NB4 (cell line): ENCODE measurements at regions not wholly inside any gene's neighbourhood (a gene's known extent, or its start where the extent isn't known, plus 50 kb on each side); places are given as distances from the start of the nearest gene placed in this dataset.
"Not testable (repeated sequence)": the region's sequence is repeated elsewhere in the genome, so short reads cannot be mapped to it uniquely, and the experiment has no call there.

Experiments used
- DNase-seq: peaks from one replicate; pipeline ENCODE4 v3.0.0; 2010; ENCODE audit warnings: low read depth
- H3K4me3 ChIP-seq: one replicate; pipeline ENCODE4 v1.5.1; 2011; ENCODE audit warnings: mild to moderate bottlenecking, low read depth, low read length, moderate library complexity
- MYC ChIP-seq: IDR thresholded peaks from 2 replicates; pipeline ENCODE4 v1.6.1; 2011; ENCODE audit warnings: low read depth, low read length
- POLR2A ChIP-seq: IDR thresholded peaks from 2 replicates; pipeline ENCODE4 v1.6.1; 2011; ENCODE audit warnings: mild to moderate bottlenecking; ENCODE audit not compliant: insufficient read length; ENCODE audit errors: extremely low read depth
- TF ChIP-seq, protein P1 (sequence below): IDR thresholded peaks from 2 replicates; pipeline ENCODE4 v1.6.1; 2011; ENCODE audit warnings: low read depth, low read length
- TF ChIP-seq, protein P2 (sequence below): IDR thresholded peaks from one replicate; pipeline ENCODE4 v1.5.1; 2012; ENCODE audit warnings: low read depth, low read length

DNA sequence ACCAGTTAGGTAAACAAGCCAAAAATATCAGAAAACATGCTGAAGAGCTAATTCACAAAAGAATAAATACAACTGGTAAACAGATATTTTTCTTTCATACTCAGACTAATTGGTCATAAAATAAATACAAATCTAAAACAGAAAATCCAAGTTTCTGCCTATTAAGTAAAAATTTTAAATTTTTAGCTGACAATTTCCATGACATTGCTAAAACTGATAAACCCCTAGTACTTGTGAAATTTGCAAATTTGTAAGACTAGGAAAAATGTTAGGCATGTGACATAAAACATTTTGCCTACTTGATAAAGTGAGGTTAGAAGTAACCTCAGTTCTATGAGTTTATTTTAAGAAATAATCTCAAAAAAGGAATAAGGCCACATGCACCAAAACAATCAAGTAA is 356.1 kb downstream of the LRATD1 start:
- TF ChIP-seq MYC (no peak), POLR2A (no peak)
- TF ChIP-seq, protein P1, sequence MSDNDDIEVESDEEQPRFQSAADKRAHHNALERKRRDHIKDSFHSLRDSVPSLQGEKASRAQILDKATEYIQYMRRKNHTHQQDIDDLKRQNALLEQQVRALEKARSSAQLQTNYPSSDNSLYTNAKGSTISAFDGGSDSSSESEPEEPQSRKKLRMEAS, result no peak
- DNase-seq, result no peak
- no peak overlapping the region for H3K4me3 ChIP-seq

DNA sequence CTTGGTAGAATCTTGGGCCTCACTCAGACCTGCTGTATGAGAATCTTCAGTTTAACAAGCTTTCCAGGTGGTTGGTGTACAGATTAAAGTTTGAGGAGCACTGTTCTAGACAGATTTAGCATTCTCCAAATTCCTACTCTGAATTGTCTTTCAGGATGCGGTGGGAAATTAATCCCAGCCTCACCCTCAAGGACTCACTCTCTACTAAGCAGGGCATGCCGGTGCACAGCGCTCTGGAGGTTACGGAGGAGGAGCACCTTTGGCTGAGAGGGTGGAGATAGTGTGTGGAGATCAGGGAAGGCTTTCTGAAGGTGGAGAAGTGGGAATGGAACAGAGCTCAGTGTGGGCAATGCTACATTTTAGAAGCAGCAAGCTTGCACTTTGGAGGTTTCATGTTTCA is 359.2 kb downstream of the LRATD1 start:
- no peak overlapping the region for H3K4me3 ChIP-seq
- TF ChIP-seq, protein P1, result no peak
- TF ChIP-seq POLR2A (no peak), MYC (no peak)
- TF ChIP-seq, protein P2, sequence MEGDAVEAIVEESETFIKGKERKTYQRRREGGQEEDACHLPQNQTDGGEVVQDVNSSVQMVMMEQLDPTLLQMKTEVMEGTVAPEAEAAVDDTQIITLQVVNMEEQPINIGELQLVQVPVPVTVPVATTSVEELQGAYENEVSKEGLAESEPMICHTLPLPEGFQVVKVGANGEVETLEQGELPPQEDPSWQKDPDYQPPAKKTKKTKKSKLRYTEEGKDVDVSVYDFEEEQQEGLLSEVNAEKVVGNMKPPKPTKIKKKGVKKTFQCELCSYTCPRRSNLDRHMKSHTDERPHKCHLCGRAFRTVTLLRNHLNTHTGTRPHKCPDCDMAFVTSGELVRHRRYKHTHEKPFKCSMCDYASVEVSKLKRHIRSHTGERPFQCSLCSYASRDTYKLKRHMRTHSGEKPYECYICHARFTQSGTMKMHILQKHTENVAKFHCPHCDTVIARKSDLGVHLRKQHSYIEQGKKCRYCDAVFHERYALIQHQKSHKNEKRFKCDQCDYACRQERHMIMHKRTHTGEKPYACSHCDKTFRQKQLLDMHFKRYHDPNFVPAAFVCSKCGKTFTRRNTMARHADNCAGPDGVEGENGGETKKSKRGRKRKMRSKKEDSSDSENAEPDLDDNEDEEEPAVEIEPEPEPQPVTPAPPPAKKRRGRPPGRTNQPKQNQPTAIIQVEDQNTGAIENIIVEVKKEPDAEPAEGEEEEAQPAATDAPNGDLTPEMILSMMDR, result no peak
- DNase-seq, result no peak

DNA sequence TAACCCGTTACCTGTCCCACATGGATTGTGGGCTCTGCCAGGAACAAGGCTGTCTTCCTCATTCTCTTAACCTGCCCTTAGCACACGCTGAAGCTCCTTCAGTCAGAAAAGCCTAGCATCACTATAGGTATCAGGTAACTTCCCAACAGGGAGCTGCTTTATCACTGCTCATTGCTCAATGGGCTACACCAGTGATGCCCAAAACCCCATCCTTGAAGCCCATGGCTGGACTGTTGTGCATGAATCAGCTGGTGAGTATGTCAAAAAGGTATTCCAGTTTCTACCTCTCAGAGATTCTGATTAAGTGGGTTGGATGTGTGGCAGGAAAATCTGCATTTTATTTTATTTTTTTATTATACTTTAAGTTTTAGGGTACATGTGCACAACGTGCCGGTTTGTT is 362.2 kb downstream of the LRATD1 start:
- TF ChIP-seq, protein P2, result no peak
- no peak for TF ChIP-seq MYC
- TF ChIP-seq POLR2A, result no peak
- TF ChIP-seq, protein P1, result no peak
- no peak for DNase-seq
- H3K4me3 ChIP-seq, result no peak overlapping the region

DNA sequence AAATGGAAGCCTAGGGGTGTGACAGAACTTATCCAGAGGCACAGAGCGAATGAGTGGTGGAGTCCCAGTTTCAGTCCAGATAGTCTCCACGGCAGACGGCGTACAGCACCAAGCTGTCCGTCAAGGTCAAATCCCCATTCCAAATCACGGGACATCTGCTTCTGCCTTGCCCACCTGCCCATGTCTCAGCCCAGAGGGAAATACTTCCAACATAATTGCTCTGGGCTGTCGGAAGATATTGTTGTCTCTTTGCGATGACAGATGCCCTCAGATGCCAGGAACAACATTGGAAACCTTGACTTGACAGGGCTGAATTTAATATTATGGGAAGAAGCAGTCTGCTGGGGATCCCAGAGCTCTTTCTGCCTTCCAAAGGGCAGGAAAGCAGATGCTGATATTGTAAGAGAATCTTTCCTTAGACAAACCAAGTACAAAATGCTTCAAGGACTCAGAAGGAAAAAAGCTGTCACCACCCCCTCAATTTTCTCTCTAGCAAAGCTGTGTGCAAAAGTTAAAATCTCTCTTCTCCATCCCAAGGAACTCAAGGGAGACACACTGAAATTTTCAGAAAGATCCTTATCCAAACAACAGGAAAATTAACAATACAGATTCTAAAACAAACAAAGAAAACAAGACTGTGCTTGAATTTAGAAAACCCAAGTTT is 364.0 kb downstream of the LRATD1 start:
- DNase-seq, result no peak
- H3K4me3 ChIP-seq, result no peak overlapping the region
- TF ChIP-seq, protein P1, result no peak
- TF ChIP-seq, protein P2, result no peak
- TF ChIP-seq POLR2A, result no peak
- no peak for TF ChIP-seq MYC

DNA sequence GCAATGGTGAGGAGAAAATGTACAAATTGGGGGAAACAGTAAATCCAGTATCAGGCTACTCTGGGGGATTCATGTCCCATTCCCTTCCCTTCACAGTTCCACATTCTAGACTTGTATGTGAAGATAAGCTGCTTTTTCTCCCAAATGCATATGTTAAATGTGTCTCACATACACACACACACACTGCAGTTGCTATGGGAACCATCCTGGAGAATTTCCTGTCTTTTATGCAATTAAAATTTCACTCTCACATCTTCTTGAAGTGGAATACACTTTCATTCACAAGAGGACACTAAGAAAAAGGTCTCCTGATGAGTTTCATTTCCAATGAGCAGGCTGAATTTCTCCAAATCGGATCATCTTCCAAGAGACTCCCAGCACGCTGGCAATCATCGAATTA is 366.0 kb downstream of the LRATD1 start:
- TF ChIP-seq POLR2A (no peak), MYC (no peak)
- TF ChIP-seq, protein P2, result no peak
- TF ChIP-seq, protein P1, result no peak
- no peak overlapping the region for H3K4me3 ChIP-seq

DNA sequence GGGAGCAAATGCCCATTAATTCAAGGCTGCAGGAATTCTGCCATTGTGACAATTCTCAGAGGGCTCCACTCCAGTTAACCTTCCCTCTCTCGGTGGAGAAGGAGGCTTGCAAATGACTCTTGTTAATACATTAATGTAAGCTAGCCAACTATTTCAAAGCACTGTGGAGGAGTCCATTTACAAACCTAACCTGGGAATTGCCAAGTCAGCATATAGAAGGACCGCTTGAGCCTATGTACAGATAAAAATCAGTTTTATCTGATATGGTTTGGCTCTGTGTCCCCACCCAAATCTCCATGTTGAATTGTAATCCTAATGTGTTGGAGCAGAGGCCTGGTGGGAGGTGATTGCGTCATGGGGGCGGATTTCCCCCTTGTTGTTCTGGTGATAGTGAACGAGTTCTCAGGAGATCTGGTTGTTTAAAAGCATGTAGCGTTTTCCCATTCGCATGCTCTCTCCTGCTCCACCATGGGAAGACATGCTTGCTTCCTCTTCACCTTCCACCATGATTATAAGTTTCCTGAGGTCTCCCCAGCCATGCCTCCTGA is 366.7 kb downstream of the LRATD1 start:
- no peak for DNase-seq
- TF ChIP-seq, protein P1, result no peak
- TF ChIP-seq MYC (no peak), POLR2A (no peak)
- TF ChIP-seq, protein P2, result no peak
- no peak overlapping the region for H3K4me3 ChIP-seq

More for the DNA sequence above, 366.0 kb downstream of the LRATD1 start:
- no peak for DNase-seq

DNA sequence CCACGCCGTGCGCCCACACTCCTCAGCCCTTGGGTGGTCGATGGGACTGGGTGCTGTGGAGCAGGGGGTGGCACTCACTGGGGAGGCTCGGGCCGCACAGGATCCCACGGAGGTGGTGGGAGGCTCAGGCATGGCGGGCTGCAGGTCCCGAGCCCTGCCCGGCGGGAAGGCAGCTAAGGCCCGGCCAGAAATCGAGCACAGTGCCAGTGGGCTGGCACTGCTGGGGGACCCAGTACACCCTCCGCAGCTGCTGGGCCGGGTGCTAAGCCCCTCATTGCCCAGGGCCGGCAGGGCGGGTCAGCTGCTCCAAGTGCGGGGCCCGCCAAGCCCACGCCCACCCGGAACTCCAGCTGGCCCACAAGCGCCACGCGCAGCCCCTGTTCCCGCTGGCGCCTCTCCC is 370.0 kb downstream of the LRATD1 start:
- not testable (repeated sequence) for DNase-seq, H3K4me3 ChIP-seq
